ENCODE measurements at regions not wholly inside any gene's neighbourhood (a gene's known extent, or its start where the extent isn't known, plus 50 kb on each side); places are given as distances from the start of the nearest gene placed in this dataset.

GRCh38 chr5:163221581-163221980 lies 215.8 kb upstream of the CCNG1 start:
- Mint-ChIP-seq H3K4me3 (no peak overlapping the region), H3K9me3 (ENCODE audit: insufficient read depth) (no peaks in the 10 kb centered on the region), H3K27ac (no peak overlapping the region), H3K27me3 (no peaks in the 10 kb centered on the region), H3K4me1 (no peaks in the 10 kb centered on the region)
- intact Hi-C loops (cut with micrococcal nuclease), result no loop called here
- Histone ChIP-seq H3K4me1 (ENCODE audit: control insufficient read depth in 2 of 2, insufficient read depth in 2 of 2, low read length in 2 of 2) (no peaks in the 10 kb centered on the region), H3K4me2 (replicated peaks; ENCODE audit: low read depth, low read length, poor library complexity, severe bottlenecking) (no peak overlapping the region), H4K20me1 (ENCODE audit: control insufficient read depth, insufficient read depth, low read length, poor library complexity, severe bottlenecking) (no peaks in the 10 kb centered on the region), H3K27ac (ENCODE audit: low read length in 2 of 2) (no peak overlapping the region), H3K79me2 (ENCODE audit: control insufficient read depth, insufficient read depth, low read length) (no peaks in the 10 kb centered on the region), H3K9me3 (ENCODE audit: control extremely low read depth in 1 of 3, control insufficient read depth in 2 of 3, insufficient read depth in 1 of 3, low read length in 2 of 3) (no peaks in the 10 kb centered on the region), H3K36me3 (replicated peaks in 1 of 2; ENCODE audit: control extremely low read depth in 1 of 2, control insufficient read depth in 1 of 2, extremely low read depth in 1 of 2, insufficient read depth in 2 of 2, low read length in 1 of 2) (no peaks in the 10 kb centered on the region), H3K27me3 (replicated peaks in 1 of 4; ENCODE audit: control extremely low read depth in 1 of 4, control insufficient read depth in 3 of 4, insufficient read depth in 4 of 4, low read length in 3 of 4) (no peaks in the 10 kb centered on the region), H3K9ac (ENCODE audit: low read length) (no peak overlapping the region), H3K4me3 (ENCODE audit: control extremely low read depth in 1 of 5, extremely low read depth in 1 of 5, insufficient read depth in 1 of 5, low read depth in 2 of 5, low read length in 4 of 5) (no peak overlapping the region), H2AFZ (ENCODE audit: insufficient read depth, low read depth, low read length, poor library complexity, severe bottlenecking) (no peak overlapping the region)
- DNase-seq (no peak), ATAC-seq (ENCODE audit: low read depth) (no peak)
- 100% methylated on average over 1 of the region's 4 CpGs for WGBS (ENCODE audit: insufficient coverage)
- TF ChIP-seq CTCF (IDR thresholded peaks at IDR 0.05) (no peak), EZH2 (IDR thresholded peaks at IDR 0.05; ENCODE audit: borderline replicate concordance, insufficient read depth, low read depth, low read length, poor library complexity, severe bottlenecking) (no peak)
- CTCF ChIA-PET, result no interaction called here
- POLR2A ChIA-PET, result no interaction called here

GRCh38 chr5:163222982-163223381 lies 214.4 kb upstream of the CCNG1 start:
- H3K4me3 ChIP-seq (ENCODE audit: control extremely low read depth in 1 of 5, extremely low read depth in 1 of 5, insufficient read depth in 1 of 5, low read depth in 2 of 5, low read length in 4 of 5), result no peak overlapping the region
- WGBS (ENCODE audit: insufficient coverage), result no CpG with 5 or more reads among the region's 1 CpG
- H4K20me1 ChIP-seq (ENCODE audit: control insufficient read depth, insufficient read depth, low read length, poor library complexity, severe bottlenecking), result no peaks in the 10 kb centered on the region
- no peaks in the 10 kb centered on the region for H3K4me1 Mint-ChIP-seq
- DNase-seq (no peak), ATAC-seq (ENCODE audit: low read depth) (no peak)
- H3K9ac ChIP-seq (ENCODE audit: low read length), result no peak overlapping the region
- no peaks in the 10 kb centered on the region for H3K9me3 ChIP-seq (ENCODE audit: control extremely low read depth in 1 of 3, control insufficient read depth in 2 of 3, insufficient read depth in 1 of 3, low read length in 2 of 3)
- H3K36me3 ChIP-seq (replicated peaks in 1 of 2; ENCODE audit: control extremely low read depth in 1 of 2, control insufficient read depth in 1 of 2, extremely low read depth in 1 of 2, insufficient read depth in 2 of 2, low read length in 1 of 2), result no peaks in the 10 kb centered on the region
- intact Hi-C loops (cut with micrococcal nuclease), result no loop called here
- TF ChIP-seq CTCF (IDR thresholded peaks at IDR 0.05) (no peak), EZH2 (IDR thresholded peaks at IDR 0.05; ENCODE audit: borderline replicate concordance, insufficient read depth, low read depth, low read length, poor library complexity, severe bottlenecking) (no peak)
- no peaks in the 10 kb centered on the region for H3K27me3 Mint-ChIP-seq
- no peak overlapping the region for H3K4me2 ChIP-seq (replicated peaks; ENCODE audit: low read depth, low read length, poor library complexity, severe bottlenecking)
- H3K9me3 Mint-ChIP-seq (ENCODE audit: insufficient read depth), result no peaks in the 10 kb centered on the region
- no peaks in the 10 kb centered on the region for H3K4me1 ChIP-seq (ENCODE audit: control insufficient read depth in 2 of 2, insufficient read depth in 2 of 2, low read length in 2 of 2)
- H3K4me3 Mint-ChIP-seq, result no peak overlapping the region
- H2AFZ ChIP-seq (ENCODE audit: insufficient read depth, low read depth, low read length, poor library complexity, severe bottlenecking), result no peak overlapping the region
- no peaks in the 10 kb centered on the region for H3K27me3 ChIP-seq (replicated peaks in 1 of 4; ENCODE audit: control extremely low read depth in 1 of 4, control insufficient read depth in 3 of 4, insufficient read depth in 4 of 4, low read length in 3 of 4)
- ChIA-PET CTCF (no interaction called here), POLR2A (no interaction called here)
- no peak overlapping the region for H3K27ac ChIP-seq (ENCODE audit: low read length in 2 of 2)
- H3K27ac Mint-ChIP-seq, result no peak overlapping the region
- no peaks in the 10 kb centered on the region for H3K79me2 ChIP-seq (ENCODE audit: control insufficient read depth, insufficient read depth, low read length)

Data from B cell (primary cell).